PC-9 (cell line): ENCODE measurements at regions not wholly inside any gene's neighbourhood (a gene's known extent, or its start where the extent isn't known, plus 50 kb on each side); places are given as distances from the start of the nearest gene placed in this dataset.

Experiments
- BruUV-seq: library from RNA; stranded (reverse); fragments of 400-500 nt; replicated peaks from 2 replicates; lab custom pipeline; 2021; lab: Mats Ljungman, UMichigan
- CTCF ChIA-PET: fragments of 300-600 bp; sonication (Branson Sonifier 250); formaldehyde crosslinking; loops from one replicate; lab custom pipeline; 2022; ENCODE audit warnings: antibody characterized with exemption; lab: Charles Lee
- POLR2A ChIA-PET: fragments of 300-600 bp; sonication (Branson Sonifier 250); formaldehyde crosslinking; loops from one replicate; lab custom pipeline; 2022; ENCODE audit warnings: antibody characterized with exemption; ENCODE audit not compliant: unreplicated experiment; lab: Charles Lee
- DNase-seq, 2 experiments: peaks; one replicate each; pipeline versions ENCODE4 v3.0.0 to v3.0.0-alpha.2; 2015 to 2022; ENCODE audit warnings: mixed read lengths in 1 of 2
- H2AFZ ChIP-seq: fragments of 200-600 bp; sonication (generic); 2 replicates; pipeline ENCODE4 v1.8.1; 2017; ENCODE audit warnings: antibody characterized with exemption
- H3F3A ChIP-seq: fragments of 200-600 bp; sonication (generic); 2 replicates; pipeline ENCODE4 v1.8.1; 2017; ENCODE audit warnings: antibody characterized with exemption, mild to moderate bottlenecking, low read depth; ENCODE audit not compliant: insufficient read depth
- H3K27ac ChIP-seq: fragments of 200-600 bp; sonication (generic); 2 replicates; pipeline ENCODE4 v1.6.1; 2016; ENCODE audit warnings: mixed run types
- H3K27me3 ChIP-seq: fragments of 200-600 bp; sonication (generic); 2 replicates; pipeline ENCODE4 v1.6.1; 2016; ENCODE audit warnings: low read depth, mixed run types; ENCODE audit not compliant: insufficient read depth
- H3K36me3 ChIP-seq: fragments of 200-600 bp; sonication (generic); 2 replicates; pipeline ENCODE4 v1.6.1; 2016; ENCODE audit warnings: low read depth, mixed run types
- H3K4me1 ChIP-seq: fragments of 200-600 bp; sonication (generic); replicated peaks from 2 replicates; pipeline ENCODE4 v1.6.1; 2016; ENCODE audit warnings: mixed run types; ENCODE audit not compliant: insufficient read depth
- H3K4me2 ChIP-seq: fragments of 200-600 bp; sonication (generic); 2 replicates; pipeline ENCODE4 v1.6.1; 2017; ENCODE audit warnings: mixed run types
- H3K4me3 ChIP-seq: fragments of 200-600 bp; sonication (generic); 2 replicates; pipeline ENCODE4 v1.6.1; 2016; ENCODE audit warnings: mixed run types
- H3K79me2 ChIP-seq: fragments of 200-600 bp; sonication (generic); 2 replicates; pipeline ENCODE4 v1.6.1; 2017; ENCODE audit warnings: low read depth, mixed run types
- H3K9me2 ChIP-seq: fragments of 200-600 bp; sonication (generic); 2 replicates; pipeline ENCODE4 v1.8.1; 2017; ENCODE audit warnings: mild to moderate bottlenecking; ENCODE audit not compliant: insufficient read depth
- H3K9me3 ChIP-seq: fragments of 200-600 bp; sonication (generic); 2 replicates; pipeline ENCODE4 v1.8.1; 2016; ENCODE audit warnings: low read depth; ENCODE audit not compliant: insufficient read depth
- H4K20me1 ChIP-seq: fragments of 200-600 bp; sonication (generic); 2 replicates; pipeline ENCODE4 v1.8.1; 2017; ENCODE audit not compliant: insufficient read depth
- EZH2 ChIP-seq: fragments of 200-600 bp; sonication (generic); IDR thresholded peaks from 2 replicates; pipeline ENCODE4 v1.8.0; 2017; ENCODE audit warnings: antibody characterized with exemption, low read depth
- intact Hi-C: fragments of 100-400 bp; cut with micrococcal nuclease; formaldehyde crosslinking; loops from one replicate; pipeline ENCODE4 v1.10.0; 2022; ENCODE audit not compliant: unreplicated experiment
- TF ChIP-seq, protein P1 (sequence below): fragments of 200-600 bp; sonication (generic); conservative IDR thresholded peaks from 2 replicates; pipeline ENCODE4 v1.6.1; 2017; ENCODE audit warnings: mixed run types, antibody characterized with exemption, mild to moderate bottlenecking, moderate library complexity

DNA sequence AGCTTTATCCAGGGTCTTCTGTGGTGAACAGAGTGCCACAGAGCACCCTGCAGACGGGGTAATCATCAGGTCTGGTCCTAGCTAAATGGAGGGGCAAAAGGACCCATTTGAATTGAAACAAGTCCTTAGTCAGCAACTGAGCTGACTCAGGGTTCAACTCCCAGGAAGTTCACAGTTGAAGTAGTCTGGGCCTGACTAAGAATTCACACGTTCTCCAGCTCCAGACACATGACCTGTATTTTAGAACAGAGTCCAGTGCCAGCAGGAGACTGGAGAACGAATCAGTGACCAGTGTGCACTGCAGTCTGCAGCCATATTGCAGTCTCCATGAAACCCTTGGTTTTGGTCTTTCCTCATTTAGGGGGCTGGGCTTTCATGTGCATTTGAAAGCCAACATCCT lies 85.2 kb downstream of the ELOVL4 start:
- POLR2A ChIA-PET, result no interaction called here
- intact Hi-C loops, result no loop called here
- Histone ChIP-seq H3K4me3 (no peak overlapping the region), H3K4me1 (no peaks in the 10 kb centered on the region), H3K4me2 (no peak overlapping the region), H4K20me1 (no peaks in the 10 kb centered on the region), H3K27ac (no peak overlapping the region), H2AFZ (no peak overlapping the region), H3K79me2 (no peaks in the 10 kb centered on the region), H3K36me3 (no peaks in the 10 kb centered on the region), H3K9me3 (no peaks in the 10 kb centered on the region), H3K27me3 (no peaks in the 10 kb centered on the region), H3K9me2 (no peaks in the 10 kb centered on the region), H3F3A (no peaks in the 10 kb centered on the region)
- no peak for DNase-seq
- no TSS peak for BruUV-seq
- CTCF ChIA-PET, result no interaction called here
- TF ChIP-seq EZH2, result no peak
- TF ChIP-seq, protein P1, sequence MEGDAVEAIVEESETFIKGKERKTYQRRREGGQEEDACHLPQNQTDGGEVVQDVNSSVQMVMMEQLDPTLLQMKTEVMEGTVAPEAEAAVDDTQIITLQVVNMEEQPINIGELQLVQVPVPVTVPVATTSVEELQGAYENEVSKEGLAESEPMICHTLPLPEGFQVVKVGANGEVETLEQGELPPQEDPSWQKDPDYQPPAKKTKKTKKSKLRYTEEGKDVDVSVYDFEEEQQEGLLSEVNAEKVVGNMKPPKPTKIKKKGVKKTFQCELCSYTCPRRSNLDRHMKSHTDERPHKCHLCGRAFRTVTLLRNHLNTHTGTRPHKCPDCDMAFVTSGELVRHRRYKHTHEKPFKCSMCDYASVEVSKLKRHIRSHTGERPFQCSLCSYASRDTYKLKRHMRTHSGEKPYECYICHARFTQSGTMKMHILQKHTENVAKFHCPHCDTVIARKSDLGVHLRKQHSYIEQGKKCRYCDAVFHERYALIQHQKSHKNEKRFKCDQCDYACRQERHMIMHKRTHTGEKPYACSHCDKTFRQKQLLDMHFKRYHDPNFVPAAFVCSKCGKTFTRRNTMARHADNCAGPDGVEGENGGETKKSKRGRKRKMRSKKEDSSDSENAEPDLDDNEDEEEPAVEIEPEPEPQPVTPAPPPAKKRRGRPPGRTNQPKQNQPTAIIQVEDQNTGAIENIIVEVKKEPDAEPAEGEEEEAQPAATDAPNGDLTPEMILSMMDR, result no peak

DNA sequence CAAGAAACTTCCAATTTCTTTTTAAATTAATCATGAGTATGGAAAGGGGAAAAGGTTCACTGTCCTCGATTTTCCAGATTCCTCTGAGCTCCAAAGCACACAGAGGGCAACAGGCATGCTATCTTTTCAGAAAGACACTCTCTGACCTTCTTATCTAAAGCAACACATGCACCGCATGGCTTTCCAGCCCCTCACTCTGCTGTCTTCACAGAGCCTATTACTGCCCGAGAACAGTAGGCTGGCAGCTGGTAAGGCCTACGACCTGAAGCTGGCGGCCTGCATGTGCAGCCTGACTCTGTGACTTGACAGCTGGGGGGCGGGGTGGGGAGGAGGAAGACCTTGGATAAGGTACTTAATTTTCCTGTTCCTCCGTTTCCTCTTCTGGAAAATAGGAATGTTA lies 86.3 kb downstream of the ELOVL4 start:
- TF ChIP-seq, protein P1, result no peak
- TF ChIP-seq EZH2, result no peak
- no peak overlapping the region for H2AFZ ChIP-seq
- POLR2A ChIA-PET, result no interaction called here
- H4K20me1 ChIP-seq, result no peaks in the 10 kb centered on the region
- no peaks in the 10 kb centered on the region for H3F3A ChIP-seq
- H3K36me3 ChIP-seq, result no peaks in the 10 kb centered on the region
- H3K27me3 ChIP-seq, result no peaks in the 10 kb centered on the region
- H3K27ac ChIP-seq, result no peak overlapping the region
- DNase-seq, result no peak
- intact Hi-C loops, result no loop called here
- H3K4me3 ChIP-seq, result no peak overlapping the region
- no peaks in the 10 kb centered on the region for H3K79me2 ChIP-seq
- CTCF ChIA-PET, result no interaction called here
- no peaks in the 10 kb centered on the region for H3K4me1 ChIP-seq
- BruUV-seq, result no TSS peak
- no peak overlapping the region for H3K4me2 ChIP-seq
- no peaks in the 10 kb centered on the region for H3K9me2 ChIP-seq
- H3K9me3 ChIP-seq, result no peaks in the 10 kb centered on the region

DNA sequence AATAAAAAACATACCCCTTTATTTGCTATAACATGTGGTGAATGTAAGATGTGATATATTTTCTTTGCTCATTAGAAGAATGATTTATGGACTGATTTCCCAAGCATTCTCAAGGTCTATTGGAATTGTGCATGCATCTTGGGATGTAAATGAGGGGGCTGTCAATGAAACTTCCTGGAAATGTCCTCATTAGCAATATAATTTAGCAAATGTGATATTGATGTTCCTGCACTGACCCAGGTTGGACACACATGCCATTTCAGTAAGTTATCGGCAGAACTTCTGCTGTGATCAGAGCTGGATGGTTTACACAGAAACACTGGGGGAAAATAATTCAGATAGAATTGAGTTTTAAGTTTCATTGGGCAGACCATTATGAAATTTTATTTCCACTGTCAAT lies 99.9 kb downstream of the ELOVL4 start:
- Histone ChIP-seq H3K9me3 (no peaks in the 10 kb centered on the region), H3K27me3 (no peaks in the 10 kb centered on the region), H3K9me2 (no peaks in the 10 kb centered on the region), H3K4me3 (no peak overlapping the region), H4K20me1 (no peaks in the 10 kb centered on the region), H3K36me3 (no peaks in the 10 kb centered on the region), H3K79me2 (no peaks in the 10 kb centered on the region), H3K27ac (no peak overlapping the region), H3F3A (no peaks in the 10 kb centered on the region), H3K4me2 (no peak overlapping the region), H2AFZ (no peak overlapping the region), H3K4me1 (no peaks in the 10 kb centered on the region)
- TF ChIP-seq, protein P1, result no peak
- no peak for TF ChIP-seq EZH2
- DNase-seq, result no peak
- POLR2A ChIA-PET, result no interaction called here
- CTCF ChIA-PET, result no interaction called here
- no TSS peak for BruUV-seq
- intact Hi-C loops, result no loop called here
